ENCODE measurements at regions not wholly inside any gene's neighbourhood (a gene's known extent, or its start where the extent isn't known, plus 50 kb on each side); places are given as distances from the start of the nearest gene placed in this dataset.

DNA sequence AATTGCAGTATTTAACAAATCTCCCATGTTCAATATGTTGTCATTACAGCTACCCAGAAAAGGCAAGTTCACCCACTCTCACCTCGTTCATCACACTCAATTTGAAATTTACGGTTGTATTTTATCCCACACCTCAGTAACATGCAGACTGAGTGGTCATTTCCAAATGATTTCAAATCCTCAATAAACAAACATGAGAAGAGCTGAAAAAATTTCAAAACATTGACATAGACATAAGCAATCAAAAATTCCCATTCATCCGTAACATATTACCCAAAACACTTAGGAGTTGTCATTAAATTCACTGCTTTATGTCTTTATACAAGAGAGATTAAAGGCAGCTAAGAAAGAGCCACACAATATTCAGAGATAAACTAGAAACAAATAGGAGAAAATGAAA is 61.7 kb upstream of the NEBL start:
- in situ Hi-C loops (cut with MboI) = no loop called here
- POLR2A ChIA-PET = no interaction called here

DNA sequence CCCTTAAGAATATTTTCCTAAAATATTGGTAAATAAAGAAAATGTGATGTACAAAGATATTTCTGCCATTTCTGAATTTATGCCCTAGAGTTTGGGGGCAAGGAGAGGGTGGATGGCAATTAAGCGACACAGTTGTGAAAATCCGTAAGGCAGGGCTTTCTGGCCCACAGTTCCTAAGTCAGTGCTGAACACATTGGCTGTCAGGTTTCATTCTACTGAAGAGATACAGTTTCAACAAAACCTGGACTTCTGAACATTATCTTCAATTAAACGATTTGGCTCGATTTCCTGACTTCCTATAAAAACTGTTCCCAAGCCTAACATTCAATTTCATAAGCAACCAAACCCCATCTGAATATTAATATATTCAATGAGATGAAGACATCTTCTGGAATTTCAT is 61.1 kb upstream of the NEBL start:
- intact Hi-C loops (cut with micrococcal nuclease; ENCODE audit: unreplicated experiment) (no loop called here), in situ Hi-C loops (cut with MboI) (no loop called here)
- Histone ChIP-seq H4K20me1 (ENCODE audit: control insufficient read depth, insufficient read depth) (no peaks in the 10 kb centered on the region), H3K79me2 (ENCODE audit: control insufficient read depth, insufficient read depth, low read length) (no peaks in the 10 kb centered on the region), H3K9me3 (replicated peaks; ENCODE audit: control insufficient read depth, insufficient read depth, low read length) (no peaks in the 10 kb centered on the region), H3K36me3 (ENCODE audit: control insufficient read depth in 2 of 2, insufficient read depth in 2 of 2, low read length in 1 of 2) (no peaks in the 10 kb centered on the region), H3K27me3 (replicated peaks in 1 of 2; ENCODE audit: control insufficient read depth in 2 of 2, insufficient read depth in 2 of 2, low read length in 1 of 2) (peaks cover 0 to 2% of the 10 kb centered on the region in 2 experiments; a peak in 1 of 4 replicates), H3K4me1 (ENCODE audit: control insufficient read depth, insufficient read depth, low read length) (no peaks in the 10 kb centered on the region), H3K4me3 (no peak overlapping the region), H2AFZ (ENCODE audit: control insufficient read depth, low read depth, low read length) (no peak overlapping the region), H3K27ac (ENCODE audit: control insufficient read depth, insufficient read depth) (no peak overlapping the region), H3K9ac (ENCODE audit: control insufficient read depth, insufficient read depth, low read length) (no peak overlapping the region), H3K4me2 (ENCODE audit: control insufficient read depth, insufficient read depth) (no peak overlapping the region)
- no peak for FAIRE-seq
- POLR2A ChIA-PET = interaction anchor here (0.7 kb wide), 1 partner anchor 160 kb away, joined by 5 read pairs; no protein-coding TSS in a partner anchor
- SMC1A ChIA-PET (ENCODE audit: uncharacterized antibody, unreplicated experiment) = no interaction called here
- CTCF ChIA-PET = no interaction called here
- WGBS (ENCODE audit: insufficient coverage, insufficient replicate concordance, low lambda C conversion rate, missing lambda C conversion rate) = 61% methylated on average over 4 of the region's 4 CpGs
- RAD21 ChIA-PET (ENCODE audit: unreplicated experiment) = no interaction called here
- no TSS peak for BruUV-seq (replicated peaks)
- no peak for DNase-seq (ENCODE audit: low read depth, low spot score)
- ATAC-seq = no peak
- TF ChIP-seq, protein P1, sequence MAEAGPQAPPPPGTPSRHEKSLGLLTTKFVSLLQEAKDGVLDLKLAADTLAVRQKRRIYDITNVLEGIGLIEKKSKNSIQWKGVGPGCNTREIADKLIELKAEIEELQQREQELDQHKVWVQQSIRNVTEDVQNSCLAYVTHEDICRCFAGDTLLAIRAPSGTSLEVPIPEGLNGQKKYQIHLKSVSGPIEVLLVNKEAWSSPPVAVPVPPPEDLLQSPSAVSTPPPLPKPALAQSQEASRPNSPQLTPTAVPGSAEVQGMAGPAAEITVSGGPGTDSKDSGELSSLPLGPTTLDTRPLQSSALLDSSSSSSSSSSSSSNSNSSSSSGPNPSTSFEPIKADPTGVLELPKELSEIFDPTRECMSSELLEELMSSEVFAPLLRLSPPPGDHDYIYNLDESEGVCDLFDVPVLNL (IDR thresholded peaks at IDR 0.05; ENCODE audit: low read depth, low read length) = no peak
- TF ChIP-seq SMC3 (IDR thresholded peaks at IDR 0.05; ENCODE audit: borderline replicate concordance, low read length) (no peak), PAX8 (IDR thresholded peaks at IDR 0.05) (no peak), ZSCAN29 (IDR thresholded peaks at IDR 0.05) (no peak), CBX3 (IDR thresholded peaks at IDR 0.05; ENCODE audit: borderline replicate concordance, low read depth) (no peak), NFXL1 (IDR thresholded peaks at IDR 0.05; ENCODE audit: borderline replicate concordance) (no peak), CHD2 (IDR thresholded peaks at IDR 0.05; ENCODE audit: borderline replicate concordance, low read depth, low read length) (no peak), RB1 (IDR thresholded peaks at IDR 0.05; ENCODE audit: borderline replicate concordance) (no peak)
- TF ChIP-seq, protein P2, sequence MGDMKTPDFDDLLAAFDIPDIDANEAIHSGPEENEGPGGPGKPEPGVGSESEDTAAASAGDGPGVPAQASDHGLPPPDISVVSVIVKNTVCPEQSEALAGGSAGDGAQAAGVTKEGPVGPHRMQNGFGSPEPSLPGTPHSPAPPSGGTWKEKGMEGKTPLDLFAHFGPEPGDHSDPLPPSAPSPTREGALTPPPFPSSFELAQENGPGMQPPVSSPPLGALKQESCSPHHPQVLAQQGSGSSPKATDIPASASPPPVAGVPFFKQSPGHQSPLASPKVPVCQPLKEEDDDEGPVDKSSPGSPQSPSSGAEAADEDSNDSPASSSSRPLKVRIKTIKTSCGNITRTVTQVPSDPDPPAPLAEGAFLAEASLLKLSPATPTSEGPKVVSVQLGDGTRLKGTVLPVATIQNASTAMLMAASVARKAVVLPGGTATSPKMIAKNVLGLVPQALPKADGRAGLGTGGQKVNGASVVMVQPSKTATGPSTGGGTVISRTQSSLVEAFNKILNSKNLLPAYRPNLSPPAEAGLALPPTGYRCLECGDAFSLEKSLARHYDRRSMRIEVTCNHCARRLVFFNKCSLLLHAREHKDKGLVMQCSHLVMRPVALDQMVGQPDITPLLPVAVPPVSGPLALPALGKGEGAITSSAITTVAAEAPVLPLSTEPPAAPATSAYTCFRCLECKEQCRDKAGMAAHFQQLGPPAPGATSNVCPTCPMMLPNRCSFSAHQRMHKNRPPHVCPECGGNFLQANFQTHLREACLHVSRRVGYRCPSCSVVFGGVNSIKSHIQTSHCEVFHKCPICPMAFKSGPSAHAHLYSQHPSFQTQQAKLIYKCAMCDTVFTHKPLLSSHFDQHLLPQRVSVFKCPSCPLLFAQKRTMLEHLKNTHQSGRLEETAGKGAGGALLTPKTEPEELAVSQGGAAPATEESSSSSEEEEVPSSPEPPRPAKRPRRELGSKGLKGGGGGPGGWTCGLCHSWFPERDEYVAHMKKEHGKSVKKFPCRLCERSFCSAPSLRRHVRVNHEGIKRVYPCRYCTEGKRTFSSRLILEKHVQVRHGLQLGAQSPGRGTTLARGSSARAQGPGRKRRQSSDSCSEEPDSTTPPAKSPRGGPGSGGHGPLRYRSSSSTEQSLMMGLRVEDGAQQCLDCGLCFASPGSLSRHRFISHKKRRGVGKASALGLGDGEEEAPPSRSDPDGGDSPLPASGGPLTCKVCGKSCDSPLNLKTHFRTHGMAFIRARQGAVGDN (IDR thresholded peaks at IDR 0.05) = no peak

More for the DNA sequence above, 61.7 kb upstream of the NEBL start:
- DNase-seq (ENCODE audit: low read depth, low spot score) (no peak), FAIRE-seq (no peak), ATAC-seq (no peak)
- TF ChIP-seq PAX8 (IDR thresholded peaks at IDR 0.05) = no peak
- TF ChIP-seq SMARCA5 (IDR thresholded peaks at IDR 0.05) = no peak
- no peak for TF ChIP-seq RUNX3 (IDR thresholded peaks at IDR 0.05; ENCODE audit: low read length)
- no peak for TF ChIP-seq JUNB (IDR thresholded peaks at IDR 0.05)
- no peak for TF ChIP-seq HCFC1 (IDR thresholded peaks at IDR 0.05; ENCODE audit: low read length)
- TF ChIP-seq USF1 (IDR thresholded peaks at IDR 0.05; ENCODE audit: borderline replicate concordance, extremely low read length, insufficient read depth, low read depth, low read length) = no peak
- no peak for TF ChIP-seq EGR1 (IDR thresholded peaks at IDR 0.05; ENCODE audit: borderline replicate concordance in 1 of 2, low read depth in 2 of 2, low read length in 2 of 2)
- no peak for TF ChIP-seq NR2F1 (conservative IDR thresholded peaks at IDR 0.05)
- ChIA-PET CTCF (no interaction called here), RAD21 (ENCODE audit: unreplicated experiment) (no interaction called here), SMC1A (ENCODE audit: uncharacterized antibody, unreplicated experiment) (no interaction called here)
- Histone ChIP-seq H3K79me2 (ENCODE audit: control insufficient read depth, insufficient read depth, low read length) (no peaks in the 10 kb centered on the region), H3K9ac (ENCODE audit: control insufficient read depth, insufficient read depth, low read length) (no peak overlapping the region), H3K4me3 (no peak overlapping the region), H3K27ac (ENCODE audit: control insufficient read depth, insufficient read depth) (no peak overlapping the region), H3K9me3 (replicated peaks; ENCODE audit: control insufficient read depth, insufficient read depth, low read length) (no peaks in the 10 kb centered on the region; the same call in 2 of the 3 replicates), H2AFZ (ENCODE audit: control insufficient read depth, low read depth, low read length) (no peak overlapping the region), H3K4me2 (ENCODE audit: control insufficient read depth, insufficient read depth) (no peak overlapping the region), H3K27me3 (replicated peaks in 1 of 2; ENCODE audit: control insufficient read depth in 2 of 2, insufficient read depth in 2 of 2, low read length in 1 of 2) (peaks cover 0 to 2% of the 10 kb centered on the region in 2 experiments; a peak in 1 of 4 replicates), H3K4me1 (ENCODE audit: control insufficient read depth, insufficient read depth, low read length) (no peaks in the 10 kb centered on the region), H4K20me1 (ENCODE audit: control insufficient read depth, insufficient read depth) (no peaks in the 10 kb centered on the region), H3K36me3 (ENCODE audit: control insufficient read depth in 2 of 2, insufficient read depth in 2 of 2, low read length in 1 of 2) (no peaks in the 10 kb centered on the region)
- 31% methylated on average over 3 of the region's 3 CpGs for WGBS (ENCODE audit: insufficient coverage, insufficient replicate concordance, low lambda C conversion rate, missing lambda C conversion rate)
- intact Hi-C loops (cut with micrococcal nuclease; ENCODE audit: unreplicated experiment) = no loop called here
- BruUV-seq (replicated peaks) = no TSS peak
